Pancreas (tissue), 10 donors: ENCODE measurements at regions not wholly inside any gene's neighbourhood (a gene's known extent, or its start where the extent isn't known, plus 50 kb on each side); places are given as distances from the start of the nearest gene placed in this dataset.

Experiments used
- ATAC-seq, 4 donors: fragments of 200-7000 bp; cut with Tn5 transposase; one replicate each; pipeline versions ENCODE4 v1.8.0 to v1.9.1; 2020; ENCODE audit warnings: mild to moderate bottlenecking in 4 of 4, moderate library complexity in 4 of 4
- DNase-seq, 6 donors: peaks; one replicate each; pipeline ENCODE4 v3.0.0-alpha.2; 2020
- FAIRE-seq: peaks from 2 replicates; lab custom pipeline; 2012; peaks lifted over from hg19 to GRCh38; lab: Jason Lieb, UNC
- H3K27ac ChIP-seq, 4 donors: fragments of 200-600 bp; sonication (generic); 1 replicate in 3 of 4; 2 replicates in 1 of 4; pipeline versions ENCODE4 v1.5.0 to v1.8.0; 2020
- H3K27me3 ChIP-seq, 4 donors: fragments of 200-600 bp; one replicate each; pipeline ENCODE4 v1.8.0; 2021
- H3K36me3 ChIP-seq, 3 donors: fragments of 200-600 bp; sonication (generic) in 1 of 3; one replicate each; pipeline versions ENCODE4 v1.5.0 to v1.8.0; 2020 to 2021
- H3K4me1 ChIP-seq, 3 donors: fragments of 200-600 bp; one replicate each; pipeline ENCODE4 v1.8.0; 2021
- H3K4me3 ChIP-seq, 4 donors: fragments of 200-600 bp; sonication (generic) in 2 of 4; one replicate each; pipeline versions ENCODE4 v1.5.0 to v1.8.0; 2020 to 2021
- H3K9me3 ChIP-seq, 4 donors: fragments of 200-600 bp; one replicate each; pipeline ENCODE4 v1.8.0; 2021
- WGBS, 2 donors: extraction: QIAGEN DNeasy Blood & Tissue Kit; methylation state at CpG; one replicate each; pipeline ENCODE4 v1.1.7; 2013; 5-methylcytosine and 5-hydroxymethylcytosine counted together
- intact Hi-C, 3 donors: fragments of 100-400 bp; cut with DNase I; formaldehyde crosslinking; loops; one replicate each; pipeline versions ENCODE4 v1.11.1 to v1.14.2; 2022
- TF ChIP-seq, protein P1 (sequence below), 4 donors: fragments of 200-600 bp; sonication (generic) in 3 of 4; IDR thresholded peaks; one replicate each; pipeline versions ENCODE4 v1.5.0 to v1.8.0; 2021; ENCODE audit warnings: antibody characterized with exemption in 4 of 4
- donor health status: healthy with polysubstance abuse.
- donor health status: DM: no; HTN: no; CAD: no; lungs with moderate emphysema.
- donor health status: DM: no; HTN: no; CAD: no.
- donor health status: control.
- donor health status: control.
- donor health status: Bipolar disorder and iron deficiency.
- donor health status: DM: yes; HTN: yes; CAD: no.
- donor health status: DM: no; HTN: no; CAD: no.
- donor health status: DM: no; HTN: no; CAD: no.
- donor health status: DM: yes; HTN: yes; CAD: no.

DNA sequence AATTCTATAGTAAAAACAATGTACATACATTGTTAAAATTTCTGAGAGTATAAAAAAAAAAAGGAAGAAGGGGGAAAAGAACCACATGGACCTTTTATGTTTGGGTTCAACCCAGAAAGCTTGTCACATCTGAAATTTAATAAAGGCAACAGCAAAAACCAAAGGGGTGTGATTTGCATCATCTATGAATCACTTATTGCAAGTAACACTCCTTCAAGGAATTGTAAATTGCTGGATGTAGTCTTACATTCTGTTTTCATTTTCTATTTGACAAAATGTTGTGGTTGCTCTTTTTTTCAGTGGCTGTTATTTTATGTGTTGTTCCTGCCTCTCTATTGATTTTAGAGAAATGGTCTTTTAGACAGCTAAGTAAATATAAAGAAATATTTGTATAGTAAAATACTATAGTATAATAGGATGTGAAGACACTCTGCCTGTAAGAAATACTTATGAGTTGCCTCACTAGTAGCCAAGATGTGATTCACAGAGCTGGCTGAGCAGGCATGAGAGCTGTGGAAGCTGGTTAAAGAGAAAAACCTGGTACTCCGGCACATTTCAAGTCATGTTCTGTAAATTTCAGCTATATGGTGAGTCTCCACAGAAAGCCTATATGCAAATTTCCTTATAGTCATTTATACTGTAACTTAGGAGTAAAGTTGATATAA is 131.1 kb upstream of the CNTLN start:
- Histone ChIP-seq H3K36me3 (no peaks in the 10 kb centered on the region), H3K4me3 (no peak overlapping the region), H3K4me1 (peaks cover 0 to 7% (median 5%) of the 10 kb centered on the region in 3 donors), H3K9me3 (no peaks in the 10 kb centered on the region), H3K27me3 (no peaks in the 10 kb centered on the region), H3K27ac (no peak overlapping the region)
- TF ChIP-seq, protein P1, sequence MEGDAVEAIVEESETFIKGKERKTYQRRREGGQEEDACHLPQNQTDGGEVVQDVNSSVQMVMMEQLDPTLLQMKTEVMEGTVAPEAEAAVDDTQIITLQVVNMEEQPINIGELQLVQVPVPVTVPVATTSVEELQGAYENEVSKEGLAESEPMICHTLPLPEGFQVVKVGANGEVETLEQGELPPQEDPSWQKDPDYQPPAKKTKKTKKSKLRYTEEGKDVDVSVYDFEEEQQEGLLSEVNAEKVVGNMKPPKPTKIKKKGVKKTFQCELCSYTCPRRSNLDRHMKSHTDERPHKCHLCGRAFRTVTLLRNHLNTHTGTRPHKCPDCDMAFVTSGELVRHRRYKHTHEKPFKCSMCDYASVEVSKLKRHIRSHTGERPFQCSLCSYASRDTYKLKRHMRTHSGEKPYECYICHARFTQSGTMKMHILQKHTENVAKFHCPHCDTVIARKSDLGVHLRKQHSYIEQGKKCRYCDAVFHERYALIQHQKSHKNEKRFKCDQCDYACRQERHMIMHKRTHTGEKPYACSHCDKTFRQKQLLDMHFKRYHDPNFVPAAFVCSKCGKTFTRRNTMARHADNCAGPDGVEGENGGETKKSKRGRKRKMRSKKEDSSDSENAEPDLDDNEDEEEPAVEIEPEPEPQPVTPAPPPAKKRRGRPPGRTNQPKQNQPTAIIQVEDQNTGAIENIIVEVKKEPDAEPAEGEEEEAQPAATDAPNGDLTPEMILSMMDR (IDR thresholded peaks at IDR 0.05) = no peak
- intact Hi-C loops = no loop called here
- no peak for DNase-seq
- WGBS, 2 donors = 94% methylated on average over 1 of the region's 1 CpG
- ATAC-seq = no peak
- no peak for FAIRE-seq

DNA sequence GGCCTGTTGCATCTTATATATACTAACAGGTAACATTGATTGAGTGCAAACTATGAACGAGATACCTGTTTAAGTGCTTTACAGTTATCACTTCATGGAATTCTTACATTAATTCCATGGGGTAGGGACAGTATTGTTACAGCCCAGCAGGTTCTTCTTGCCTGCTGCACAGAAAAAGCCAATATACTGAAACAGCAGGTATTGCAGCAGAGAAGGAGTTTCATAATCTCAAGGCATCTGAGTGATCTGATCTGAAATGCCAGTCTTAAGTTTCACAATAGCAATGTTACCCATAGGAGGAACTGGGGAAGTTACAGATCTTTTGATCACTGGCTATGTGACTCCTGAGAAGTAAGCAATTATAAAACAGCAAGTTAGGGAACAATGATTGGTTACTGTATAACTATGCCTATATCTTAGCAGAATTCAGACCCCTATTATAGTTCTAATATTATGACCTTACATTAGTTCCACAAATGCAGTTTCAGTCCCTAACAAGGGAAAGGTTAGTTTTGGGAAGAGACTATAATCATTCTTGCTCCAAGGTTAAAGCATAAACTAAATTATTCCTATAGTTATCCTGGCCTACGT is 126.5 kb upstream of the BNC2 start:
- H3K27ac ChIP-seq = no peak overlapping the region
- no peaks in the 10 kb centered on the region for H3K9me3 ChIP-seq

DNA sequence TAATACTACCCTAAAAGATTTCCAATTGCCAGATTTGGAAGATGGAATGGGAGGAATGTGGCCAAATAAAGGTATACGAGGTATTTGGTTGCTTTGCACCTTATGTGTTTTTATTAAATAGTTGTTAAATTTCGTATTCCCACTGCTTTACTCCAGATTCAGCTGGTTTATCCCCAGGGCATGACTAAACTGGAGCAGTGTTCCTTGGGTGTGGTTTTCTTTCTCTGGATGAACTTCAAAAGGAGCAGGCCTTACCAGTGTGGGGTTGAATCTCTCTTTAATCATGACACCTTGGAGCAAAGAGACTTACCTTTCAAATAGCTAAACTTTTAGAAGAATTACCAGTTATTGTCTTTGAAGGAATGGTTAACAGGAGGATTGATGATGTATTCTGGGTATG is 121.7 kb upstream of the BNC2 start:
- H3K36me3 ChIP-seq = no peaks in the 10 kb centered on the region
- TF ChIP-seq, protein P1 (IDR thresholded peaks at IDR 0.05) = no peak
- H3K4me3 ChIP-seq = no peak overlapping the region
- no peaks in the 10 kb centered on the region for H3K27me3 ChIP-seq
- FAIRE-seq (no peak), ATAC-seq (no peak), DNase-seq (no peak)
- 45 to 47% methylated on average over 2 of the region's 2 CpGs for WGBS, 2 donors
- no peak overlapping the region for H3K27ac ChIP-seq
- no peaks in the 10 kb centered on the region for H3K4me1 ChIP-seq
- intact Hi-C loops = no loop called here
- H3K9me3 ChIP-seq = no peaks in the 10 kb centered on the region

More for the DNA sequence above, 126.5 kb upstream of the BNC2 start:
- TF ChIP-seq, protein P1 (IDR thresholded peaks at IDR 0.05) = no peak
- H3K36me3 ChIP-seq = no peaks in the 10 kb centered on the region
- ATAC-seq = no peak
- no peak for FAIRE-seq
- no peaks in the 10 kb centered on the region for H3K27me3 ChIP-seq
- no peak overlapping the region for H3K4me3 ChIP-seq
- intact Hi-C loops = no loop called here
- no peak for DNase-seq
- no peaks in the 10 kb centered on the region for H3K4me1 ChIP-seq
- WGBS, 2 donors = 71 to 91% methylated on average over 2 of the region's 2 CpGs

DNA sequence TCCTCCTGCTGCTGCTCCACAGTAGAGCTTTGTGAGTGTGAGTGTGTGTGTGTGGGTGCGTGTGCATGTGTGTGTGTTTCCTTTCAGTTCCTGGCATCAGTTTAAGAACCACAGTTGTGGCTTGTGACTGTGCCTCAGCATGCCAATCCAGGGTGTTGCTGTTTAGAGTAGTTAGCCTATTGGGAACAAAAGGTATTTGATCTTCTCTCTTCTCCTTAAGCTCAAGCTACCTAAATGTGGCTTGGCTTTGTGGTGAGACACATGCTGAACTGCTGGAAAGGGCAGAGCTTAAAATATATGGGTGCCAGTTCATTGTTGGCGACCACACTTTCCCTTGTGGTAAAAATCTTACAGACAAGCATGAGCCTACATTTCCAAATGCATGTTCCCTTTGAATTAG is 116.6 kb upstream of the BNC2 start:
- no peak for ATAC-seq
- H3K9me3 ChIP-seq = no peaks in the 10 kb centered on the region
- H3K27me3 ChIP-seq = no peaks in the 10 kb centered on the region
- no peak overlapping the region for H3K4me3 ChIP-seq
- H3K4me1 ChIP-seq = no peaks in the 10 kb centered on the region
- TF ChIP-seq, protein P1 (IDR thresholded peaks at IDR 0.05) = no peak
- intact Hi-C loops = no loop called here
- no peak overlapping the region for H3K27ac ChIP-seq
- WGBS, 2 donors = 39 to 68% methylated on average over 2 of the region's 2 CpGs
- H3K36me3 ChIP-seq = no peaks in the 10 kb centered on the region
- DNase-seq = no peak
- FAIRE-seq = no peak

DNA sequence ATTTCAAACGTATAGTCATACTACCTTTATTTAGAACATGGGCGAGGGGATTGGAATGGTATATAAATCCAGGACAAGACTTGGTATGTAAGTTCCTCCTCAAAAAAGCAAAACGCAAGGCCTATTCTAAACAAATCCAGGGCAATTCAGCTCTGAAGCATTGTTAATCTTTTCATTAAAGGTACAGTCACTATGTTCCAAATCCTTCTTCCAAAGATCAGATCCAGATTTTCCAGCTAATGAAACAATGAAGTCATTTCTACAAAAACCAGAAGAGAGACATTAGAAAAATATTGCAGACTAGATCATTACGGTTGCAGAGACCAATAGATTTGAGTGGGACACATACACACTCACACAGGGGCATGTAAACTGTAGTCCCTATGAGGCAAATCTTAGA is 116.1 kb upstream of the BNC2 start:
- intact Hi-C loops = no loop called here
- FAIRE-seq (no peak), DNase-seq (no peak), ATAC-seq (no peak)
- WGBS, 2 donors = 54 to 70% methylated on average over 4 of the region's 4 CpGs
- no peaks in the 10 kb centered on the region for H3K27me3 ChIP-seq
- TF ChIP-seq, protein P1 (IDR thresholded peaks at IDR 0.05) = no peak
- no peaks in the 10 kb centered on the region for H3K4me1 ChIP-seq
- no peak overlapping the region for H3K27ac ChIP-seq
- no peaks in the 10 kb centered on the region for H3K9me3 ChIP-seq
- no peak overlapping the region for H3K4me3 ChIP-seq
- no peaks in the 10 kb centered on the region for H3K36me3 ChIP-seq
